ENCODE measurements at regions not wholly inside any gene's neighbourhood (a gene's known extent, or its start where the extent isn't known, plus 50 kb on each side); places are given as distances from the start of the nearest gene placed in this dataset.
"Not testable (repeated sequence)": the region's sequence is repeated elsewhere in the genome, so short reads cannot be mapped to it uniquely, and the experiment has no call there.

GRCh38 chr1:120981489-120982094 lies 92.0 kb downstream of the PPIAL4A start:
- TF ChIP-seq EZH2 (IDR thresholded peaks at IDR 0.05; ENCODE audit: insufficient read depth, poor library complexity, severe bottlenecking); EZH2phosphoT487 (IDR thresholded peaks at IDR 0.05; ENCODE audit: insufficient read depth, low read depth): not testable (repeated sequence)
